Body of pancreas (tissue), 4 donors: ENCODE measurements at regions not wholly inside any gene's neighbourhood (a gene's known extent, or its start where the extent isn't known, plus 50 kb on each side); places are given as distances from the start of the nearest gene placed in this dataset.

ENCODE experiments used
- ATAC-seq: fragments of 150-250 bp; one replicate; pipeline ENCODE4 v1.9.1; 2016
- DNase-seq, 4 donors: peaks; one replicate each; pipeline ENCODE4 v3.0.0-alpha.2; 2019
- H3K27ac ChIP-seq, 4 donors: fragments of 200-600 bp; sonication (generic); 1 replicate in 3 of 4; 2 replicates in 1 of 4; pipeline versions ENCODE4 v1.5.1 to v1.6.1; 2016 to 2019; ENCODE audit warnings: mild to moderate bottlenecking in 1 of 4, mixed read lengths in 1 of 4, moderate library complexity in 1 of 4
- H3K27me3 ChIP-seq, 2 donors: fragments of 200-600 bp; sonication (generic); one replicate each; pipeline ENCODE4 v1.6.0; 2016; ENCODE audit warnings: mild to moderate bottlenecking in 1 of 2
- H3K36me3 ChIP-seq, 2 donors: fragments of 200-600 bp; sonication (generic); replicated peaks in 1 of 2; 2 replicates each; pipeline ENCODE4 v1.5.1; 2016; ENCODE audit warnings: low read depth in 2 of 2; ENCODE audit not compliant: insufficient read depth in 1 of 2
- H3K4me1 ChIP-seq: fragments of 200-600 bp; sonication (generic); one replicate; pipeline ENCODE4 v1.6.0; 2016
- H3K4me3 ChIP-seq, 2 donors: fragments of 200-600 bp; sonication (generic); 1 replicate in 1 of 2; 2 replicates in 1 of 2; pipeline ENCODE4 v1.5.1; 2016 to 2019
- H3K9me3 ChIP-seq, 3 donors: fragments of 200-600 bp; sonication (generic); 1 replicate in 2 of 3; 2 replicates in 1 of 3; pipeline ENCODE4 v1.5.1; 2016
- CTCF ChIP-seq, 7 experiments: fragments of 450-650 bp in 4 of 7; fragments of 200-600 bp in 3 of 7; sonication (generic) in 3 of 7; IDR thresholded peaks; one replicate each; pipeline ENCODE4 v1.5.1; 2016 to 2019; ENCODE audit warnings: antibody characterized with exemption in 7 of 7
- POLR2A ChIP-seq, 3 donors: fragments of 450-650 bp; IDR thresholded peaks; one replicate each; pipeline ENCODE4 v1.6.1; 2016; ENCODE audit warnings: antibody characterized with exemption in 3 of 3, mild to moderate bottlenecking in 2 of 3
- WGBS, 2 donors: methylation state at CpG; one replicate each; pipeline ENCODE4 v1.1.5; 2017; 5-methylcytosine and 5-hydroxymethylcytosine counted together
- intact Hi-C: fragments of 100-400 bp; cut with DNase I; formaldehyde crosslinking; loops from one replicate; pipeline ENCODE4 v1.15.1; 2023

GRCh38 chr13:40074338-40074737, 418.9 kb downstream of the COG6 start:
- TF ChIP-seq CTCF (IDR thresholded peaks at IDR 0.05) (no peak), POLR2A (IDR thresholded peaks at IDR 0.05) (no peak)
- intact Hi-C loops = loop anchor here (10.0 kb wide), 1 partner anchor 610 kb away; no protein-coding TSS in a partner anchor
- peak; percentile 29 for ATAC-seq
- WGBS, 2 donors = 70 to 81% methylated on average over 3 of the region's 3 CpGs
- Histone ChIP-seq H3K27me3 (no peaks in the 10 kb centered on the region), H3K9me3 (no peaks in the 10 kb centered on the region), H3K4me3 (no peak overlapping the region), H3K4me1 (peaks cover 10% of the 10 kb centered on the region), H3K27ac (no peak overlapping the region), H3K36me3 (no peaks in the 10 kb centered on the region)
- DNase-seq = peak in 1 of 4 donors; percentile 20

DNA sequence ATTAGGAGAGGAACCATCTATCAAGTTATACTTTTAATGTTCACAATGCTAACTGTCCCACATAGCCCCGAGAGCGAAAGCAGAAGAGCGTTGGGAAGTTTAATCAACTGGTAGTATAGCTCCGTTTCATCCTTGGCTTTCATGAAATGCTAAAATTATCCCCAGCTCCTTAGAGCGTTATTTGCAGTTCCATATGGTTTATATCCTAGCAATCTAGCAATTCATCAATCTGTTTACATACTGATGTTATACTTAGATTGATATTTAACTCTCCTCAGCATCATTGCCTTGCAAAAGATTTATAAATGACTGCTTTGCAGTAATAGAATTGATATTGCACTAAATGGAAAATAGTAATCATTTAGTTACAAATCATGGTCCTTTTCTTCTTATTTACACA, 419.8 kb downstream of the COG6 start:
- H3K4me1 ChIP-seq = peaks cover under 1% of the 10 kb centered on the region
- WGBS, 2 donors = 85 to 89% methylated on average over 5 of the region's 5 CpGs
- intact Hi-C loops = loop anchor here (10.0 kb wide), 1 partner anchor 610 kb away; no protein-coding TSS in a partner anchor
- H3K36me3 ChIP-seq = no peaks in the 10 kb centered on the region
- TF ChIP-seq CTCF (IDR thresholded peaks at IDR 0.05) = no peak
- no peak for TF ChIP-seq POLR2A (IDR thresholded peaks at IDR 0.05)
- H3K27ac ChIP-seq = no peak overlapping the region
- no peaks in the 10 kb centered on the region for H3K9me3 ChIP-seq
- no peak overlapping the region for H3K4me3 ChIP-seq
- H3K27me3 ChIP-seq = no peaks in the 10 kb centered on the region
- ATAC-seq (no peak), DNase-seq (no peak)

GRCh38 chr13:40076765-40077362, 421.4 kb downstream of the COG6 start:
- H3K9me3 ChIP-seq = no peaks in the 10 kb centered on the region
- intact Hi-C loops = loop anchor here (10.0 kb wide), 1 partner anchor 608 kb away; no protein-coding TSS in a partner anchor
- no peak overlapping the region for H3K4me3 ChIP-seq
- DNase-seq = no peak
- H3K36me3 ChIP-seq = no peaks in the 10 kb centered on the region
- no peak overlapping the region for H3K27ac ChIP-seq
- H3K4me1 ChIP-seq = no peaks in the 10 kb centered on the region
- no peak for ATAC-seq
- TF ChIP-seq CTCF (IDR thresholded peaks at IDR 0.05) (no peak), POLR2A (IDR thresholded peaks at IDR 0.05) (no peak)
- 86 to 94% methylated on average over 3 of the region's 3 CpGs for WGBS, 2 donors
- H3K27me3 ChIP-seq = no peaks in the 10 kb centered on the region

- DNase-seq (no peak), ATAC-seq (no peak)
- no peak for TF ChIP-seq CTCF (IDR thresholded peaks at IDR 0.05)
- TF ChIP-seq POLR2A (IDR thresholded peaks at IDR 0.05) = no peak
- intact Hi-C loops = loop anchor here (10.0 kb wide), 1 partner anchor 607 kb away; no protein-coding TSS in a partner anchor
- no peak overlapping the region for H3K27ac ChIP-seq
- 92 to 93% methylated on average over 9 of the region's 9 CpGs for WGBS, 2 donors
- H3K9me3 ChIP-seq = no peaks in the 10 kb centered on the region
- no peaks in the 10 kb centered on the region for H3K36me3 ChIP-seq
- peaks cover 2% of the 10 kb centered on the region for H3K4me1 ChIP-seq
- H3K4me3 ChIP-seq = no peak overlapping the region
- H3K27me3 ChIP-seq = no peaks in the 10 kb centered on the region
Observed at GRCh38 chr13:40077396-40078027, 422.1 kb downstream of the COG6 start.
